PC-9 (cell line): ENCODE measurements at regions not wholly inside any gene's neighbourhood (a gene's known extent, or its start where the extent isn't known, plus 50 kb on each side); places are given as distances from the start of the nearest gene placed in this dataset.

Experiments
- EZH2 ChIP-seq: fragments of 200-600 bp; sonication (generic); IDR thresholded peaks from 2 replicates; pipeline ENCODE4 v1.8.0; 2017; ENCODE audit warnings: antibody characterized with exemption, low read depth
- TF ChIP-seq, protein P1 (sequence below): fragments of 200-600 bp; sonication (generic); conservative IDR thresholded peaks from 2 replicates; pipeline ENCODE4 v1.6.1; 2017; ENCODE audit warnings: mixed run types, antibody characterized with exemption, mild to moderate bottlenecking, moderate library complexity

DNA sequence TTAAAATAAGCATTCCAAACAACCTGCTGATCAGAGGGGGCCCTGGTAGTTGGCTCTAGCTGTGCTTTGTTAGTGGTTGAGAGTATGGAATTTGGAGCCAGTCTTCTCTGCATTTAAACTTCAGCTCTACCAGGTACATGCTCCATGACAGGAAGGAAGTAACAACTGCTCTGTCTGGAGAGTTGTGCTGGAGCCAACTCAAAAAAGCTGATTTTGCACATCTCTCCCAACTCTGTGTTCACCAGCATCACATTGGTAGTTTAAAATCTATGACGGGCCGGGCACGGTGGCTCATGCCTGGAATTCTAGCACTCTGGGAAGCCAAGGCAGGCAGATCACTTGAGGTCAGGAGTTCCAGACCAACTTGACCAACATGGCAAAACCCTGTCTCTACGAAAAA is 68.8 kb upstream of the BMP2 start:
- TF ChIP-seq, protein P1, sequence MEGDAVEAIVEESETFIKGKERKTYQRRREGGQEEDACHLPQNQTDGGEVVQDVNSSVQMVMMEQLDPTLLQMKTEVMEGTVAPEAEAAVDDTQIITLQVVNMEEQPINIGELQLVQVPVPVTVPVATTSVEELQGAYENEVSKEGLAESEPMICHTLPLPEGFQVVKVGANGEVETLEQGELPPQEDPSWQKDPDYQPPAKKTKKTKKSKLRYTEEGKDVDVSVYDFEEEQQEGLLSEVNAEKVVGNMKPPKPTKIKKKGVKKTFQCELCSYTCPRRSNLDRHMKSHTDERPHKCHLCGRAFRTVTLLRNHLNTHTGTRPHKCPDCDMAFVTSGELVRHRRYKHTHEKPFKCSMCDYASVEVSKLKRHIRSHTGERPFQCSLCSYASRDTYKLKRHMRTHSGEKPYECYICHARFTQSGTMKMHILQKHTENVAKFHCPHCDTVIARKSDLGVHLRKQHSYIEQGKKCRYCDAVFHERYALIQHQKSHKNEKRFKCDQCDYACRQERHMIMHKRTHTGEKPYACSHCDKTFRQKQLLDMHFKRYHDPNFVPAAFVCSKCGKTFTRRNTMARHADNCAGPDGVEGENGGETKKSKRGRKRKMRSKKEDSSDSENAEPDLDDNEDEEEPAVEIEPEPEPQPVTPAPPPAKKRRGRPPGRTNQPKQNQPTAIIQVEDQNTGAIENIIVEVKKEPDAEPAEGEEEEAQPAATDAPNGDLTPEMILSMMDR, result no peak
- TF ChIP-seq EZH2, result no peak
